ENCODE measurements at regions not wholly inside any gene's neighbourhood (a gene's known extent, or its start where the extent isn't known, plus 50 kb on each side); places are given as distances from the start of the nearest gene placed in this dataset.

- no peak for TF ChIP-seq RARB (CRISPR knock-in tag; IDR thresholded peaks at IDR 0.05)
- TF ChIP-seq PPARA (CRISPR knock-in tag; IDR thresholded peaks at IDR 0.05; ENCODE audit: borderline replicate concordance): no peak
- TF ChIP-seq, protein P1, sequence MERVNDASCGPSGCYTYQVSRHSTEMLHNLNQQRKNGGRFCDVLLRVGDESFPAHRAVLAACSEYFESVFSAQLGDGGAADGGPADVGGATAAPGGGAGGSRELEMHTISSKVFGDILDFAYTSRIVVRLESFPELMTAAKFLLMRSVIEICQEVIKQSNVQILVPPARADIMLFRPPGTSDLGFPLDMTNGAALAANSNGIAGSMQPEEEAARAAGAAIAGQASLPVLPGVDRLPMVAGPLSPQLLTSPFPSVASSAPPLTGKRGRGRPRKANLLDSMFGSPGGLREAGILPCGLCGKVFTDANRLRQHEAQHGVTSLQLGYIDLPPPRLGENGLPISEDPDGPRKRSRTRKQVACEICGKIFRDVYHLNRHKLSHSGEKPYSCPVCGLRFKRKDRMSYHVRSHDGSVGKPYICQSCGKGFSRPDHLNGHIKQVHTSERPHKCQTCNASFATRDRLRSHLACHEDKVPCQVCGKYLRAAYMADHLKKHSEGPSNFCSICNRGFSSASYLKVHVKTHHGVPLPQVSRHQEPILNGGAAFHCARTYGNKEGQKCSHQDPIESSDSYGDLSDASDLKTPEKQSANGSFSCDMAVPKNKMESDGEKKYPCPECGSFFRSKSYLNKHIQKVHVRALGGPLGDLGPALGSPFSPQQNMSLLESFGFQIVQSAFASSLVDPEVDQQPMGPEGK (CRISPR knock-in tag; IDR thresholded peaks at IDR 0.05; ENCODE audit: borderline replicate concordance): no peak
Observed at GRCh38 chr10:80700252-80700651, 162.6 kb downstream of the SH2D4B start.
